Body of pancreas (tissue), 4 donors: ENCODE measurements at regions not wholly inside any gene's neighbourhood (a gene's known extent, or its start where the extent isn't known, plus 50 kb on each side); places are given as distances from the start of the nearest gene placed in this dataset.

Experiments
- ATAC-seq: fragments of 150-250 bp; one replicate; pipeline ENCODE4 v1.9.1; 2016
- DNase-seq, 4 donors: peaks; one replicate each; pipeline ENCODE4 v3.0.0-alpha.2; 2019
- H3K27ac ChIP-seq, 4 donors: fragments of 200-600 bp; sonication (generic); 1 replicate in 3 of 4; 2 replicates in 1 of 4; pipeline versions ENCODE4 v1.5.1 to v1.6.1; 2016 to 2019; ENCODE audit warnings: mild to moderate bottlenecking in 1 of 4, mixed read lengths in 1 of 4, moderate library complexity in 1 of 4
- H3K27me3 ChIP-seq, 2 donors: fragments of 200-600 bp; sonication (generic); one replicate each; pipeline ENCODE4 v1.6.0; 2016; ENCODE audit warnings: mild to moderate bottlenecking in 1 of 2
- H3K36me3 ChIP-seq, 2 donors: fragments of 200-600 bp; sonication (generic); replicated peaks in 1 of 2; 2 replicates each; pipeline ENCODE4 v1.5.1; 2016; ENCODE audit warnings: low read depth in 2 of 2; ENCODE audit not compliant: insufficient read depth in 1 of 2
- H3K4me1 ChIP-seq: fragments of 200-600 bp; sonication (generic); one replicate; pipeline ENCODE4 v1.6.0; 2016
- H3K4me3 ChIP-seq, 2 donors: fragments of 200-600 bp; sonication (generic); 1 replicate in 1 of 2; 2 replicates in 1 of 2; pipeline ENCODE4 v1.5.1; 2016 to 2019
- H3K9me3 ChIP-seq, 3 donors: fragments of 200-600 bp; sonication (generic); 1 replicate in 2 of 3; 2 replicates in 1 of 3; pipeline ENCODE4 v1.5.1; 2016
- POLR2A ChIP-seq, 3 donors: fragments of 450-650 bp; IDR thresholded peaks; one replicate each; pipeline ENCODE4 v1.6.1; 2016; ENCODE audit warnings: antibody characterized with exemption in 3 of 3, mild to moderate bottlenecking in 2 of 3
- WGBS, 2 donors: methylation state at CpG; one replicate each; pipeline ENCODE4 v1.1.5; 2017; 5-methylcytosine and 5-hydroxymethylcytosine counted together
- intact Hi-C: fragments of 100-400 bp; cut with DNase I; formaldehyde crosslinking; loops from one replicate; pipeline ENCODE4 v1.15.1; 2023
- TF ChIP-seq, protein P1 (sequence below), 7 experiments: fragments of 450-650 bp in 4 of 7; fragments of 200-600 bp in 3 of 7; sonication (generic) in 3 of 7; IDR thresholded peaks; one replicate each; pipeline ENCODE4 v1.5.1; 2016 to 2019; ENCODE audit warnings: antibody characterized with exemption in 7 of 7

DNA sequence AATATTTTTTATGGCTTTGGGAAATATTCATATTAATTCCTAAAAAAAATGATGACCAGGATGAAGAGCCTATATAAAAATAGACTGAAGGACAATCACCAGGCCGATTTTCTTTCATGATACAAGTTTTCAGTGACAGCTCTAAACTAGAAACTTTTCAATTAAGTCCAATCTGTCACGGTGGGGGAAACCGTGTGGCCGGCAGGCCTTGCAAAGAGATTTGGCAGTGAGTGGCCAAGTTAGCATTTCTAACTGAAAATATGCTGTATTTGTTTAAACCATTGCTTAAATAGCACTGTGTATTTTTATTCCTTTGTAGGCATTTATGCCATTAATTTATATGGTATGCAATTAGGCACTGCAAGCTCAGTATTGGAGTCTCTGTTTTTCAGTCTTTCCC is 294.5 kb upstream of the NRIP1 start:
- Histone ChIP-seq H3K9me3 (no peaks in the 10 kb centered on the region), H3K27ac (no peak overlapping the region), H3K36me3 (no peaks in the 10 kb centered on the region), H3K27me3 (no peaks in the 10 kb centered on the region), H3K4me1 (no peaks in the 10 kb centered on the region), H3K4me3 (no peak overlapping the region)
- 70 to 72% methylated on average over 4 of the region's 4 CpGs for WGBS, 2 donors
- no peak for DNase-seq
- no peak for TF ChIP-seq POLR2A (IDR thresholded peaks at IDR 0.05)
- TF ChIP-seq, protein P1, sequence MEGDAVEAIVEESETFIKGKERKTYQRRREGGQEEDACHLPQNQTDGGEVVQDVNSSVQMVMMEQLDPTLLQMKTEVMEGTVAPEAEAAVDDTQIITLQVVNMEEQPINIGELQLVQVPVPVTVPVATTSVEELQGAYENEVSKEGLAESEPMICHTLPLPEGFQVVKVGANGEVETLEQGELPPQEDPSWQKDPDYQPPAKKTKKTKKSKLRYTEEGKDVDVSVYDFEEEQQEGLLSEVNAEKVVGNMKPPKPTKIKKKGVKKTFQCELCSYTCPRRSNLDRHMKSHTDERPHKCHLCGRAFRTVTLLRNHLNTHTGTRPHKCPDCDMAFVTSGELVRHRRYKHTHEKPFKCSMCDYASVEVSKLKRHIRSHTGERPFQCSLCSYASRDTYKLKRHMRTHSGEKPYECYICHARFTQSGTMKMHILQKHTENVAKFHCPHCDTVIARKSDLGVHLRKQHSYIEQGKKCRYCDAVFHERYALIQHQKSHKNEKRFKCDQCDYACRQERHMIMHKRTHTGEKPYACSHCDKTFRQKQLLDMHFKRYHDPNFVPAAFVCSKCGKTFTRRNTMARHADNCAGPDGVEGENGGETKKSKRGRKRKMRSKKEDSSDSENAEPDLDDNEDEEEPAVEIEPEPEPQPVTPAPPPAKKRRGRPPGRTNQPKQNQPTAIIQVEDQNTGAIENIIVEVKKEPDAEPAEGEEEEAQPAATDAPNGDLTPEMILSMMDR (IDR thresholded peaks at IDR 0.05): no peak
- intact Hi-C loops: no loop called here
- ATAC-seq: no peak

DNA sequence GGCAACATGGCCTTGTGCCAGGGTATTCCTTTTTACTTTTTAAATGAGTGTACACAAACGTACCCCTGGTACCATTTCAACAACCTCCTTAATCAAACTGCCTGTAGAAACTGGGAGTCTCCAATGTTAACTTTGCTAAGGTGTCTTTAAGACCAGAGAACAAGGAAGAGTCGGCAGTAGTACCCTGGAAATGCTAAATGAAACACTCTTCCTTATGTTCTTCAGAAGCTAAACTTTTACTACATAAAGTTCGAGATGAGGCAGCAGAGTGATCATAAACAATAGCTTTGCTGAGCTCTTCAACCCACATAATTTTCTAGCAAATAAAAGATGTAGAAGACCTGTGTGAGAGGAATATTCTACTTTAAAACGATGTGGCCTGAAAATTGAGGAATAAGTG is 297.7 kb upstream of the NRIP1 start:
- no peaks in the 10 kb centered on the region for H3K36me3 ChIP-seq
- H3K9me3 ChIP-seq: peaks cover 0 to 6% (median 0%) of the 10 kb centered on the region in 3 donors
- TF ChIP-seq, protein P1 (IDR thresholded peaks at IDR 0.05): no peak
- TF ChIP-seq POLR2A (IDR thresholded peaks at IDR 0.05): no peak
- H3K4me1 ChIP-seq: no peaks in the 10 kb centered on the region
- intact Hi-C loops: no loop called here
- DNase-seq: no peak
- 69 to 73% methylated on average over 4 of the region's 4 CpGs for WGBS, 2 donors
- no peaks in the 10 kb centered on the region for H3K27me3 ChIP-seq
- ATAC-seq: no peak
- no peak overlapping the region for H3K4me3 ChIP-seq
- H3K27ac ChIP-seq: no peak overlapping the region

DNA sequence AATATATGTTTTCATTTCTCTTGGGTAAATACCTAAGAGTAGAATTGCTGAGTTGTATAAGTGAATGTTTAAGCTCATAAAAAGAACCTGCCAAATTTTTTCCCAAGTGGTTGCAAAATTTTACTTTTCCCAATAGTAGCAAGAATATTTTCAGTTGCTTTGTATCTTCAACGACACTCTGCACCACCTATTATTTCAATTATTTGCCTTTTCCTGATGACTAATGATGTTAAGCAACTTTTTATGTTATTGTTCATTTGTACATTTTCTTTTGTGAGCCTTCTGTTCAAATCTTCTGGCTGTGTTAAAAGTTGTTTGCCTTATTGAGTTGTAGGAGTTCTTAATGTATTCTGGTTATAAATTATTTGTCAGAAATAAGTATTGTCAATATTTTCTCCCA is 299.1 kb upstream of the NRIP1 start:
- WGBS, 2 donors: 60 to 73% methylated on average over 1 of the region's 1 CpG
- H3K27ac ChIP-seq: no peak overlapping the region
- no peaks in the 10 kb centered on the region for H3K36me3 ChIP-seq
- H3K4me1 ChIP-seq: no peaks in the 10 kb centered on the region
- ATAC-seq: no peak
- DNase-seq: no peak
- intact Hi-C loops: no loop called here
- peaks cover 0 to 6% (median 0%) of the 10 kb centered on the region in 3 donors for H3K9me3 ChIP-seq
- TF ChIP-seq, protein P1 (IDR thresholded peaks at IDR 0.05): no peak
- TF ChIP-seq POLR2A (IDR thresholded peaks at IDR 0.05): no peak
- H3K27me3 ChIP-seq: no peaks in the 10 kb centered on the region
- H3K4me3 ChIP-seq: no peak overlapping the region

DNA sequence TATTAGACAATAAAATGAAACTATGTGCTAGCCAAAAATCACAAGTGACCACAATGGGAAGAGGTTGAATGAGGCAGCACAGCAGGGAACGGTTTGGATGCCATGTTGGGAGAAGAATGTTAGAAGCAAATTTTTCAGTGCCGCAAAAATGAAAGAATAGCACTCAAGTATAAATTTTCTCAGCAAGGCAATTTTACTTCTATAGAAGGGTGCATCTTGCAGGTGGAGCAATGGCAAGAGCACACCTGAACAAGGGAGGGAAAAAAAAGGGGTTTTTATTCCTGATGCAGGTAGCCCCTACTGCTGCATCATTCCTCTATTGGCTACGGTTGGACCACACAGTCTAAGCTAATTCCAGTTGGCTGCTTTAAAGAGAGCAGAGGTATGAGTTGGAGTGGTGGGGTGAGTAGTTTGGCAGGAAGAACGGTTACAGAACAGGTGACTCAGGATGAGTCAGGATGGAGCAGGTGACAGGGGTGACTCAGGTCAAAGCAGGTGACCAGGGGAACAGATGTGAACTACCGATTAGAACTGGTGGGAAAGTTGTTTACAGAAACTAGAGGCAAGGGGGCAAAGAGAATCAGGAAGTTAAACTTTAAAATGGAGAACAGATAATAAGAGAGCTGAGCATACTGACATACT is 301.1 kb upstream of the NRIP1 start:
- Histone ChIP-seq H3K27me3 (no peaks in the 10 kb centered on the region), H3K36me3 (no peaks in the 10 kb centered on the region), H3K27ac (no peak overlapping the region), H3K4me1 (no peaks in the 10 kb centered on the region), H3K4me3 (no peak overlapping the region), H3K9me3 (peaks cover 0 to 6% (median 0%) of the 10 kb centered on the region in 3 donors)
- ATAC-seq (no peak), DNase-seq (no peak)
- TF ChIP-seq, protein P1 (IDR thresholded peaks at IDR 0.05): no peak
- TF ChIP-seq POLR2A (IDR thresholded peaks at IDR 0.05): no peak
- 80 to 81% methylated on average over 5 of the region's 5 CpGs for WGBS, 2 donors
- intact Hi-C loops: no loop called here

DNA sequence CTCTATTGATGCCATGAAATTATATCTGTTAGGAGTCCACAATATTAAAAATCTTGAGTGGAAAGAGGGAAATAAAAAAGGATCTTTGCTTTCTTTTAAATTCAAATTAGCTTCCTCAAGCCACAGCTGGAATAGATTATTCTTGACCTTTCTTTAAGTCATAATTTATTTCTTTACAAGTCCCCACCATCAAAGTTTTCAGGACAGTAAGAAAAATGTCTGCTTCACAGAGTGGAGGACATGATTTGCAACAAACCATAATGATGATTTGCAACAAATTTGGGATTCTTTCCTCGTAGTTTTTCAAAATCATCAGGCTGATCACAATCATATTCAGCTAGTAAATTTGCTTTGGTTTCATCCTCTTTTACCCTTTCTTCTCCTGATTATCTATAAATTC is 301.8 kb upstream of the NRIP1 start:
- Histone ChIP-seq H3K27ac (no peak overlapping the region), H3K4me1 (no peaks in the 10 kb centered on the region), H3K9me3 (peaks cover 0 to 6% (median 0%) of the 10 kb centered on the region in 3 donors), H3K27me3 (no peaks in the 10 kb centered on the region), H3K36me3 (no peaks in the 10 kb centered on the region), H3K4me3 (no peak overlapping the region)
- DNase-seq: no peak
- TF ChIP-seq, protein P1 (IDR thresholded peaks at IDR 0.05): no peak
- TF ChIP-seq POLR2A (IDR thresholded peaks at IDR 0.05): no peak
- ATAC-seq: no peak
- WGBS, 2 donors: 76 to 80% methylated on average over 1 of the region's 1 CpG
- intact Hi-C loops: no loop called here
